Fibroblast of skin of right quadriceps (primary cell): ENCODE measurements at regions not wholly inside any gene's neighbourhood (a gene's known extent, or its start where the extent isn't known, plus 50 kb on each side); places are given as distances from the start of the nearest gene placed in this dataset.
A peak's percentile ranks its signal among the peaks of the same experiment; 100 is the strongest.

Experiments used
- DNase-seq: peaks from one replicate; pipeline ENCODE4 v3.0.0-alpha.2; 2013

DNA sequence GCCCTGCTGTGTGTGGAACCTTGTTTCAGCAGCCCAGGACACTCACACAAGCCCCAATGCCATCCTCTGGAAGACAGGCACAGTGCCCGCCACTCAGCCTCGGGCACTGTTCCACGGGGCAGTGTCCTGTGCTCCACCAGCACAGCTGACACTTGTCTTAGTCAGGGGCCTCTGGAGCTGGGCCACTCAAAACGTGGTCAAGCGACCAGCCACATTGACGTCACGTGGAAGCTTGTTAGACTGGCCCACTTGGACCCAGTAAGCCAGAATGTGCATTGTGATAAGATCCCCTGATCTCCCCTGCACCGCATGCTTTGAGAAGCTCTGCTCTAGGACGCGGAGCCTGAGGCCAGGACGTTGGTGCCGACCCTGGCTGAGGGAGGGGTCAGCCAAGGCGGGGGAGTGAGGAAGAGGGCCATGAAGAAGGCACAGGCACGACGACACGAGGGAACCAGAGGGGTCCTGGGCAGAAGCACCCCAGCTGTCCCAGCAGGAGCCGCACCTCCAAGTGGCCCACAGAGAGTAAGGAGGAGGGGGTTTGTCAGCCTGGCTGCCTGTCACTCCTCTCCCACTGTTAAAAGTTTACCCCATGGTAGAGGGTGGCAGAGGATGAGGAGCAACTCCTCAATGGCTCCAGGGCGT lies 64.6 kb downstream of the LINC01488 start:
- no peak for DNase-seq

GRCh38 chr11:69546735-69547370 lies 65.4 kb downstream of the LINC01488 start:
- no peak for DNase-seq

- DNase-seq: no peak
These were observed 69.4 kb downstream of the LINC01488 start for GRCh38 chr11:69550846-69551245.

DNA sequence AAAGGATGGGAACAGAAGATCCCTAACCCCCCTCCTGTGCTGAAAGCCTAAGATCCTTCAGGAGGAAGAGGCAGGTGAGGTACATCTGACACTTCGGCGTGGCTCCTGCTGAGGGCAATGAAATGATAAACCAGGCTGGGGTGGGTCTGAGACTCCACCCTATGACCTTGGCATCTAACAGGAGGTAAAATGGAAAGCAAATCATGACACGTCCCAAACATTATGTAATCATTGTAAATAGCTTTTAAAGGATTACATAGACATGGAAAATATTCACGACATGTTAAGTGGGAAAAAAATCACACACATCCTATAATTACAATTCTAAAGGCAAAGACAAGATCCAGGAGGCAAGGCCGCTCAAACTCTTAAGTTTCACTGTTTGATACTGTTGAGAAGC lies 70.5 kb downstream of the LINC01488 start:
- no peak for DNase-seq

GRCh38 chr11:69552951-69553350 lies 71.5 kb downstream of the LINC01488 start:
- DNase-seq: no peak

GRCh38 chr11:69553416-69554357 lies 72.2 kb downstream of the LINC01488 start:
- DNase-seq: no peak

DNA sequence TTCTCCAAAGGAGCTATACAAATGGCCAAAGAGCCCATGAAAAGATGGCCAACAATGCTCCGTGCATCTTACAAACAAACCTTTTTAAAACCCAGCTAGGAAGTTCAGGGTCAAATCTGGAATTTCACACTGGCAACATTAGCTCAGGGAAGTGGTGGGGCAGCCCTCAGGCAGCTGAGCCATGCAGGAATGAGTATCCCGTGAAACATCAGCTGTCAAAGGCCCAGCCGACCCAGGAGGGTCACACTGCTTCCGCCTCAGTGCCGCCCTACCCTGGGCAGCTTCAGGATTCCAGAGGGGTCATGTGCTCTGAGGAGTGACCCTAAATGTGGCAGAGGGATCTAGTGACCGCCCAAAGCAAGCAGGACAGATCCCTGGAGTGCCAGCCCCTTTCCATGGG lies 73.4 kb downstream of the LINC01488 start:
- DNase-seq: no peak

GRCh38 chr11:69557266-69557665 lies 75.8 kb downstream of the LINC01488 start:
- no peak for DNase-seq

DNA sequence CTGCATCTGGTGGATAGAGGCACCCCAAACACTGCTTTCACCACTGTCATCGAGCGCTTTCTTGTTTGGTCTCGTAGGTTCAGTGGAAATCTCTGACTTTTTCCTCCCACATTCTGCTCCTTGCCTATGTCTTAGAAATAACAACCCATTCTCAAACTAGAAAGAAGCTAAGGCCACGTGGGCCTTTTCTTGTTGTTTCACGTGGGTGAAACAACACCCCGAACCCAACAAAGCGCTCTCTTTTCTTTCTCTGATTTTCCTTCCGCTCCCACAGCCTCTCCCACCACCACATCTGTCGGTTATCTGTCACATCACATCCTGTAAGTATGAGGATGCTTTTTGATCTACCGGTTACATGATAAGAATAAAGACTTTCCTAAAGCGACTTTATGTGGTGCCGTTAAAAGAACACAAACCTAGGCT lies 77.1 kb downstream of the LINC01488 start:
- no peak for DNase-seq

GRCh38 chr11:69559181-69559580 lies 77.7 kb downstream of the LINC01488 start:
- DNase-seq: no peak

- DNase-seq: peak; percentile 14
These were observed 78.8 kb downstream of the LINC01488 start for GRCh38 chr11:69560141-69560790.

DNA sequence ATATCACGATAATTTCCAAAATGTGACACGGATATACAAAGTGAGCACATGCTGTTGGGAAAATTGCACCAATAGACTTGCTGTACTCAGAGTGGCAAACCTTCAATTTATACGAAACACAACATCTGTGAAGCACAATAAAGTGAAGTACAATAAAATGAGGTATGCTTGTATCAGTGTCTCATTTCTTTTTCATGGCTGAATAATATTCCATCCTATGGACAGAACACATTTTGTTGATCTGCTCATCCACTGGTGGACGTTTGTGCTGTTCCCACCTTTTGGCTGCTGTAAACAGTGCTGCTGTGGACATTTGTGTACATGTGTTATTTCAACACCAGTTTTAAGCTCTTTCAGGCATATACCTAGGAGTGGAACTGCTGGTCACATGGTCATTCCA lies 78.7 kb upstream of the CCND1 start:
- DNase-seq: no peak

GRCh38 chr11:69562816-69563215 lies 78.1 kb upstream of the CCND1 start:
- DNase-seq: no peak

DNA sequence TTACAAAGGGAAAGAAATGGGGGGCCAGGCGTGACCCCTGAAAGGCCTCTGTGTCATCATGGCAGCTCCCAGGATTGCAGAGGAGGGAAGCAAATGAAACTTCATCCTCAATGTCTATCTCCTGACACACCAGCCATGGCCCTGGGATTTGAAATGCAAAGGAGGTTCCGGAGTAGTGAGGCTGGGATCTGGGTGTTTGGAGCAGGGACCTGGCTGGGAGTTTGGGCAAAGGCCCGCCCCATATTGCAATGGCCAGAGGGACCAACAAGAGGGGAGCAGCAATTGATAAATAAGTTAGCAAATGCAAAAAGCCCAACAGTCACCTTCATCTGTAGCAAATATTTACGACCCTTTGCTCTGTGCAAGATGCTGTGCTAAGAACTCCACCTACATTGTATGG lies 77.7 kb upstream of the CCND1 start:
- DNase-seq: no peak

DNA sequence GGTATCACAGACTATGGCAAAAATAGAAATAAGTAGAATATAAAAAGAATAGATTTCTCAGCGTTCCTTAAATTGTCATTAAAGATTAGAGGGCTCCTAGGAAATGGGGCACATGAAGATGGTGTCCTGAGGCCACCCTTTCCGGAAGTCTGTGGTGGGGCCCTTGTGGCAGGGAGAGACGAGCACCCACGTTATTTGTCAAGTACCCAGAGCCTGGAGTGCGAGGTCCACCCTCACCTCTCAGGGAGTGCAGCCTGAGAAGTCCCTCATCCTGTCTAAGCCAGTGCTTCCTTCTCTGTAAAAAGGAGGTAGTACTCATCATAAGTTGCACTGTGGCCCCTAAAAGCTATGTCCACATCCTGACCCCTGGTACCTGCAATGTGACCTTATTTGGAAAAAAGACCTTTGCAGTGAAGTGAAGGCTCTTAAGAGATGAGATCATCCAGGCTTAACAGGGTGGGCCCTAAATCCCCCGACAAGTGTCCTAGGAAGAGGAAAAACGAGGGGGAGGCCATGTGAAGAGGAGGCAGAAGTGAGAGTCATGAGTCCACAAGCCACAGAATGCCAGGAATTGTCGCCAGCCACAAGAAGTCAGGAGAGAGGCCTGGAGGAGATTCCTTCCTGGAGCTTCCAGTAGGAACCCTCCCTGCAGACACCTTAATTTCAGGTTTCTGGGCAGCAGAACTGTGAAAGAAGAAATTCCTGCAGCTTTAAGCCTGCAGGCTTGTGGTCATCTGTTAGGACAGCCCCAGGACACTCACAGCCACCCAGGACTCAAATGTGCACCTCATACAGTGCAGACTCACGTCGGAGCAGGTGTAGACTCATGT lies 76.8 kb upstream of the CCND1 start:
- DNase-seq: peak; percentile 73

DNA sequence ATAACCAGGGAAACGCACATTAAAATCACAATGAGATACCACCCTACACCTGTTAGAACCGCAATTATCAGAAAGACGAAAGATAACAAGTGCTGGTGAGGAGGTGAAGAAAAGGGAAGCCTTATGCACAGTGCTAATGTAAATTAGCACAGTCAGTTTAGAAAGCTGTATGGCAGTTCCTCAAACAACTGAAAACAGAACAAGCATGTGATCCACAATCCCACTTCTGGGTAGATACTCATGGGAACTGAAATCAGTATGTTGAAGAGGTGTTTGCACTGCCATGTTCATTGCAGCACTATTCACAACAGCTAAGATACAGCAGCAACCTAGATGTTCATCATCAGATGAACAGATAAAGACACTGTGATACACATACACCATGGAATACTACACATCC lies 75.0 kb upstream of the CCND1 start:
- DNase-seq: no peak

GRCh38 chr11:69567951-69568808 lies 72.8 kb upstream of the CCND1 start:
- DNase-seq: no peak

- DNase-seq: no peak
These were observed 72.2 kb upstream of the CCND1 start for GRCh38 chr11:69568809-69569097.

DNA sequence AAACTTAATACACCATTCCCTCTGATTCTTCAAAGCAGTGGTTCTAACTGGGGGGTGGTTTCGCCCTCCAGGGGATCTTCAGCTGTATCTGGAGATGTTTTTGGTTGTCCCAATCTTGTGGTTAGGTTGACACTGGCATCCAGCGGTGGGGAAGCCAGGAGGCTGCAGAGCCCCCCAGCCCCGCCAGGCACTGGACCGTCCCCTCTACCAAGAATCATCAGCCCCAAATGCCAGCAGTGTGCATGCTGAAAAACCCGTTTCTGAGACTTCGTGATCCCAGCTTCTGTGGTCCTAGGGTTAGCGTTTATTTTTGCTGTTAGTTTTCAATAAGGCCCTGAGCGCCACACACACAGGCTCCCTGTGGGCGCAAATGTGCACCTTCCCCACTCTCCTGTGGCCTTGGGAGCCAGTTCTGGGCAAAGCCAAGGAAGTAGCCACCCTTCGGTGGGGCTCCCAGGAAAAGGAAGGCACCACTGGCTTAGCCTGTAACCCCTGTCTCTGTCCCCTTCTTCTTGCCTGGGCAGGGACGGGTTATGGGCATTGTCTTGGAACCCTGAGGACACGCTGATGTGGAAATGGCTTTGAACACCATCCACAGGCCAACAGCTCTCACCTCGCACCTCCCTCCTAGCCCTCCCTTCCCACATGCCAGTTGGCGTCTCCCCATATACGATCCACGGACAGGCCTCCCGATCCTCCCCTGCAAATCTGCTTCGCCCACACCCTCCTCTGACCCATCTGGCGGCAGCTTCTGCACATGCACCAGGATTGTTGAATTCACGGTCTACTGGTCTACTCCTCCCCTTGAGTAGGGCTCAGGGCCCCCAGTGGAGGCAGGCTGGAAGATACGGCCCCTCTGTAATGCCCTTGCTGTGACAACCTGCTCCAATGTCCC lies 71.4 kb upstream of the CCND1 start:
- no peak for DNase-seq

GRCh38 chr11:69572233-69572860 lies 68.6 kb upstream of the CCND1 start:
- no peak for DNase-seq
